Gastroesophageal sphincter (tissue), 3 donors: ENCODE measurements at regions not wholly inside any gene's neighbourhood (a gene's known extent, or its start where the extent isn't known, plus 50 kb on each side); places are given as distances from the start of the nearest gene placed in this dataset.

ENCODE experiments used
- EP300 ChIP-seq: sonication (generic); formaldehyde crosslinking; IDR thresholded peaks from one replicate; pipeline ENCODE4 v1.6.1; 2017; ENCODE audit warnings: antibody characterized with exemption, mild to moderate bottlenecking
- POLR2A ChIP-seq, 2 donors: fragments of 450-650 bp; IDR thresholded peaks; one replicate each; pipeline ENCODE4 v1.6.1; 2017; ENCODE audit warnings: antibody characterized with exemption in 2 of 2, mild to moderate bottlenecking in 2 of 2, moderate library complexity in 1 of 2
- POLR2AphosphoS5 ChIP-seq: sonication (generic); formaldehyde crosslinking; IDR thresholded peaks from one replicate; pipeline ENCODE4 v1.6.1; 2017; ENCODE audit warnings: antibody characterized with exemption
- TF ChIP-seq, protein P1 (sequence below), 4 experiments: fragments of 200-600 bp in 2 of 4; fragments of 450-650 bp in 2 of 4; sonication (generic) in 1 of 4; IDR thresholded peaks; one replicate each; pipeline ENCODE4 v1.5.1; 2017 to 2019; ENCODE audit warnings: antibody characterized with exemption in 4 of 4, mild to moderate bottlenecking in 2 of 4, moderate library complexity in 2 of 4

DNA sequence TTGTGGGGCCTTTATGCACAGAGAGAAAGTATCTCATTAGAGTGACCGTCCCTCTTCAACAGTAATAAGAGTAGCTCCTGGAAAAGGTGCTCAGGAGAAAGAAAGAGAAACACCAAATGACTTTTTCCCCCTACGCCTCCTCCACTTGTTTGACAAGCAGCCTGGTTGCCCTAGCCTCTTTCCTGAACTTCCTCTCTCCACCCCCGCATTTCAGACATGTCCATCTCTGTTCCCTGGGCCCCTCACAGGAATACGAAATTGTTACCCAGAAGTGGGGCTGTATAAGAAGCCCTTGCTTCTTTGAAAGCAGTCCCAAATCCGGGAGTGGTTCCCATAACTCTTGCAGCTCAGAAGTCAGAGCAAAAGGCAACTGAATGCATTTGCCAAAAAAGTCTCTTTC is 119.6 kb upstream of the ADO start:
- TF ChIP-seq POLR2A (IDR thresholded peaks at IDR 0.05), result no peak
- no peak for TF ChIP-seq POLR2AphosphoS5
- TF ChIP-seq, protein P1, sequence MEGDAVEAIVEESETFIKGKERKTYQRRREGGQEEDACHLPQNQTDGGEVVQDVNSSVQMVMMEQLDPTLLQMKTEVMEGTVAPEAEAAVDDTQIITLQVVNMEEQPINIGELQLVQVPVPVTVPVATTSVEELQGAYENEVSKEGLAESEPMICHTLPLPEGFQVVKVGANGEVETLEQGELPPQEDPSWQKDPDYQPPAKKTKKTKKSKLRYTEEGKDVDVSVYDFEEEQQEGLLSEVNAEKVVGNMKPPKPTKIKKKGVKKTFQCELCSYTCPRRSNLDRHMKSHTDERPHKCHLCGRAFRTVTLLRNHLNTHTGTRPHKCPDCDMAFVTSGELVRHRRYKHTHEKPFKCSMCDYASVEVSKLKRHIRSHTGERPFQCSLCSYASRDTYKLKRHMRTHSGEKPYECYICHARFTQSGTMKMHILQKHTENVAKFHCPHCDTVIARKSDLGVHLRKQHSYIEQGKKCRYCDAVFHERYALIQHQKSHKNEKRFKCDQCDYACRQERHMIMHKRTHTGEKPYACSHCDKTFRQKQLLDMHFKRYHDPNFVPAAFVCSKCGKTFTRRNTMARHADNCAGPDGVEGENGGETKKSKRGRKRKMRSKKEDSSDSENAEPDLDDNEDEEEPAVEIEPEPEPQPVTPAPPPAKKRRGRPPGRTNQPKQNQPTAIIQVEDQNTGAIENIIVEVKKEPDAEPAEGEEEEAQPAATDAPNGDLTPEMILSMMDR (IDR thresholded peaks at IDR 0.05), result no peak
- no peak for TF ChIP-seq EP300
